Skeletal muscle tissue (tissue), 3 donors: ENCODE measurements at regions not wholly inside any gene's neighbourhood (a gene's known extent, or its start where the extent isn't known, plus 50 kb on each side); places are given as distances from the start of the nearest gene placed in this dataset.
"Not testable (repeated sequence)": the region's sequence is repeated elsewhere in the genome, so short reads cannot be mapped to it uniquely, and the experiment has no call there.

ENCODE experiments used
- H3K27ac ChIP-seq: one replicate; pipeline ENCODE4 v1.7.0; 2013; ENCODE audit warnings: mild to moderate bottlenecking, low read depth, low read length, inconsistent platforms
- H3K27me3 ChIP-seq, 3 donors: one replicate each; pipeline ENCODE4 v1.7.0; 2013; ENCODE audit warnings: low read length in 3 of 3; ENCODE audit not compliant: control insufficient read depth in 3 of 3, insufficient read depth in 3 of 3
- H3K36me3 ChIP-seq, 3 donors: one replicate each; pipeline ENCODE4 v1.7.0; 2013; ENCODE audit warnings: low read length in 3 of 3; ENCODE audit not compliant: control insufficient read depth in 3 of 3, insufficient read depth in 3 of 3
- H3K4me1 ChIP-seq, 3 donors: one replicate each; pipeline ENCODE4 v1.7.0; 2013; ENCODE audit warnings: low read length in 3 of 3, mild to moderate bottlenecking in 3 of 3; ENCODE audit not compliant: control insufficient read depth in 3 of 3, insufficient read depth in 3 of 3
- H3K4me3 ChIP-seq, 3 donors: one replicate each; pipeline ENCODE4 v1.7.0; 2013; ENCODE audit warnings: low read length in 3 of 3
- H3K9ac ChIP-seq, 3 donors: one replicate each; pipeline ENCODE4 v1.7.0; 2013; ENCODE audit warnings: low read length in 3 of 3, mild to moderate bottlenecking in 3 of 3, moderate library complexity in 2 of 3, low read depth in 1 of 3
- H3K9me3 ChIP-seq, 3 donors: one replicate each; pipeline ENCODE4 v1.7.0; 2013; ENCODE audit warnings: low read length in 3 of 3; ENCODE audit not compliant: control insufficient read depth in 3 of 3
- donor health status: Osteomylitis.

DNA sequence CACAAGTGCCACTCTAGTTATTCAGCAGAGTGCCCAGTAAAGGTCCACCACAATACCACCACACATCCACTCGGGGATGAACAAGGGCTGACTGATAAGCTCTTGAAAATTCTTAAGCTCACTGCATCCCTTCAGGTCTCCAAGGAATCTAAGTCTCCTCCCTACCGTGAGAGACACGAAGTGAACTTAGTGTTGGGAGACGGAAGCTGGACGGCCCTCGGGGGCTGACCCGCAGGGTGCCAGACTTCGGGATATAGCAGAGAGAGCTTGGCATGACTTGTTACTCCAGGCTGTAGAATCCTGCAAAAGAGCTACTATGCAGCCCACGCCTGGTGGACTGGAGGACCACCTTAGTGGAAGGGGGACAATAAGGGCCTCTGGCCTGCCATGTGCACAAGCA, 75.1 kb downstream of the LYZL1 start:
- H3K9me3 ChIP-seq, H3K27ac ChIP-seq, H3K9ac ChIP-seq, H3K36me3 ChIP-seq, H3K27me3 ChIP-seq, H3K4me3 ChIP-seq, H3K4me1 ChIP-seq: not testable (repeated sequence)

DNA sequence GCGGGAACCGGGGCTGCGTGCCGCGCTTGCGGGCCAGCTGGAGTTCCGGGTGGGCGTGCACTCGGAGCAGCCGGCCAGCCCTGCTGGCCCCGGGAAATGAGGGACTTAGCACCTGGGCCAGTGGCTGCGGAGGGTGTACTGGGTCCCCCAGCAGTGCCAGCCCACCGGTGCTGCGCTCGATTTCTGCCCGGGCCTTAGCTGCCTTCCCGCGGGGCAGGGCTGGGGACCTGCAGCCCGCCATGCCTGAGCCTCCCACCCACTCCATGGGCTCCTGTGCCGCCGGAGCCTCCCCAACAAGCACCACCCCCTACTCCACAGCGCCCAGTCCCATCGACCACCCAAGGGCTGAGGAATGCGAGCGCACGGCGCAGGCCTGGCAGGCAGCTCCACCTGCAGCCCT, 77.3 kb downstream of the LYZL1 start:
- not testable (repeated sequence) for H3K27me3 ChIP-seq, H3K27ac ChIP-seq, H3K4me3 ChIP-seq, H3K9me3 ChIP-seq, H3K36me3 ChIP-seq, H3K9ac ChIP-seq
- peaks cover 11 to 18% (median 16%) of the 10 kb centered on the region in 3 donors for H3K4me1 ChIP-seq

DNA sequence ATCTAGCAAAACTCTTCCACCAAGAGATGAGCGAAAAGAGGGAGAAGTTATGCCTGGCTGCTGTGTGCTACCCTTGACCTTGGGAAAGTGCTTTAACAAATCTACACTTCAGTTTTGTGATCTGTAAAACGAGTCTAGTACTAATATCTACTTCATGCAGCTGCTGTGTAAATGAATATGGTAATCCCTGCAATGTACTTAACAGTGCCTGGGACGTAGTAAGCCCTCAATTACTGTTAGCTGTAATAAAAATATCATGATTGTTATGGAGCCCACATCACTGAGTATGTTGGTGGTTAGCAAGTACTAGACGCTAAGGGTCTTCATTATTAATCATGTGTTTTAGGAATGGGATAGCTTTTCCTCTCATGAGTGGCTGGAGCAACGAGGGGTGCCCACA, 80.5 kb downstream of the LYZL1 start:
- no peak overlapping the region for H3K9ac ChIP-seq
- no peaks in the 10 kb centered on the region for H3K9me3 ChIP-seq
- peak overlapping the region in 1 of 3 donors; percentile 22 for H3K4me3 ChIP-seq

DNA sequence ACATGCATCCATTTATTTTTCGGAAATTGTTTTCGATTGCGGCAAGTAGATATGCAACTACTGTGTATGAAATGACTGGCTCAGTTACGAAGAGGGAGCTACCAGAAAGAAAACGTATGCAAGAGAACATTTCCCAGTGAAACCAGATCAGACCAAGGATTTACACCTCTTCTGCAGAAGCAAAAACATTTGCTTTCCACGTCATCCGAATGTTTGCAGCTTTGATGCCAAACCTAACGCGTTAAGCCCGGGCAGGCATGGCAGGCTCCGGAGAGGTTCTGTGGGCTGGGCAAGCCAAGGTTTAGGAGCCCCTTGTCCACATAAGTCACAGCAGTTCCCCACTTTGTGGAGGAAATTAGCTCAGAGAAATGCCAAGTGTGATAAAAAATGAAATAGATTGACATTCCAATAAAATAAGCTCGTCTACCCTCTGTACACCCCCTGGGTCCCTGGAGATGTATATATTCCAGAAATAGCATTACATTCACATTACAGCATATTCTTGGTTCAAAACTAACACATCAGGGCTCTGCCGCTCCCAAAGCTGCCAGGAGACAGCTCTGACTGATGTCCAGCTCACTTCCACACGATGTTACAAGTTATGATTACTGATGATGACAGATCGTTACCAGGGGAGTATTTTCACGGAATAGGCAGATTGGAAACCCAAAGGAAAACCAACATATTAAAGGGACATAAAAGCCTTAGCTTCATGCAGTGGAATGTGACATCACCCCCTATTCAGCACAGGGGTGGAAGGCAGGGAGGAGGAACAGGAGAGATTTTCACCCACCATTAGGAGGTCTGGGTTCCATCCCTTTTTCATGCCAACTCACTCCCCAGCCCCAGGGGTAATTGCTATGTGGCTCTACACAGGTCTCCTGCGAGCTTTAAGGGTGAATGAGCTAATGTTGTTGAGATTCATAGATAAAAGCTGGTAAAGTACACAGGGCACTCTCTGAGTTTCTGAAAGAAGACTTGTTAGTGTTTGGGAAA, 81.5 kb downstream of the LYZL1 start:
- peaks cover 0 to 6% (median 4%) of the 10 kb centered on the region in 3 donors for H3K27me3 ChIP-seq
- no peaks in the 10 kb centered on the region for H3K36me3 ChIP-seq
- no peaks in the 10 kb centered on the region for H3K9me3 ChIP-seq
- H3K27ac ChIP-seq = no peak overlapping the region
- peak overlapping the region; percentile 4 to 51 (median 22) for H3K4me3 ChIP-seq
- peaks cover 11 to 18% (median 16%) of the 10 kb centered on the region in 3 donors for H3K4me1 ChIP-seq
- peak overlapping the region in 2 of 3 donors; percentile 3 to 15 for H3K9ac ChIP-seq

More for the DNA sequence above, 80.5 kb downstream of the LYZL1 start:
- H3K4me1 ChIP-seq = peaks cover 11 to 18% (median 16%) of the 10 kb centered on the region in 3 donors
- no peak overlapping the region for H3K27ac ChIP-seq
- no peaks in the 10 kb centered on the region for H3K36me3 ChIP-seq
- peaks cover 0 to 6% (median 4%) of the 10 kb centered on the region in 3 donors for H3K27me3 ChIP-seq

DNA sequence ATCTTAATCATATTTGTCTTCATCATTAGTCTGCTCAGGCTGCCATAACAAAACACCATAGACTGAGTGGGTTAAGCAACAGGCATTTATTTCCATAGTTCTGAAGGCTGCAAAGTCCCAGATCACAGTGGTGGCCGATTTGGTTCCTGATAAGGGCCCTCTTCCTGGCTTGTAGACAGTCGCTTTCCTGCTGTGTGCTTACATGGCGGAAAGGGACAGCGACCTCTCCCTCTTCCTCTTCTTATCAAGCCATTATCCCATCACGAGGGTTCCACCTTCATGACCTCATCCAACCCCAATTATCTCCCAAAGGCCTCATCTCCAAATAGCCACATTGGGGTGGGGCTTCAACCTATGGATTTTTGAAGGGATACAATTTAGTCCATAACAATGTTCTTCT, 84.0 kb downstream of the LYZL1 start:
- no peak overlapping the region for H3K4me3 ChIP-seq
- H3K27me3 ChIP-seq = peaks cover 0 to 6% (median 4%) of the 10 kb centered on the region in 3 donors
- peaks cover 11 to 18% (median 16%) of the 10 kb centered on the region in 3 donors for H3K4me1 ChIP-seq
- H3K27ac ChIP-seq = no peak overlapping the region
- H3K9me3 ChIP-seq = no peaks in the 10 kb centered on the region
- no peak overlapping the region for H3K9ac ChIP-seq
- no peaks in the 10 kb centered on the region for H3K36me3 ChIP-seq

DNA sequence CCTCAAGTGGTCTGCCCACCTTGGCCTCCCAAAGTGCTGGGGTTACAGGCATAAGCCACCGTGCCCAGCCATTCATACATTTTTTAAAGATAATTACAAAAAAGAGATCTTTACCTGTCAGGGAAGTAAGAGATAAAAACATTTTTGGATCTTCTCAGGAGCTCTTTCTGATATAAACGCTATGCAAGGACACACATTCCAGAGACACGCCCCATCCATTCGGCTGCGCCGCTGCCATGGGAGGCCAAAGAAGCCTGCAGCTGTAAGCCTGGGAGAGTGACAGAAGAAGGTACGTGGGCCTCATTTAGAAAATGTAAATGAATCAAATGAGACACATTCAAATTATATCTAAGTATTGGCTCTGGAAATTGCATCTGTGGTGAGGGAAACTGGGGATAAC, 85.3 kb downstream of the LYZL1 start:
- Histone ChIP-seq H3K36me3 (no peaks in the 10 kb centered on the region), H3K4me1 (peaks cover 11 to 18% (median 16%) of the 10 kb centered on the region in 3 donors), H3K27ac (no peak overlapping the region), H3K27me3 (peaks cover 0 to 4% (median 2%) of the 10 kb centered on the region in 3 donors), H3K9me3 (no peaks in the 10 kb centered on the region), H3K9ac (no peak overlapping the region), H3K4me3 (no peak overlapping the region)

DNA sequence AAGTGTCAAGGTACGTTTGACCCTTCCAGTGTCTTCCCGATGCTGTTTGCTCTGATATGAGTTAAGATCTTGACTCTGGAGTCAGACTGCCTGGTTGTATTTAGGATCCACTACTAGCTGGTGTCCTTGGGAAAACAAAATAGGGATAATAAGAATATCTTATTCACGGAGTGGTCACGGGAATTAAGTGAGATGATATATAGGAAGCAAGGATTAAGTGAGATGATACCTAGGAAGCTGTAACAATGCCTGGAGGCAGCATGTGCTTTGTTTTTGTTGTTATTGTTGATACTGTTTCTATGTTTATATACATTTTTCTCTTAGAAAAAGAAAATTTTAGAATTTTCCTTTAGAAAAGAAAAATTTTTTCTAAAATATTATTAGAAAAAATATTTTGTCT, 87.0 kb downstream of the LYZL1 start:
- no peaks in the 10 kb centered on the region for H3K36me3 ChIP-seq
- no peaks in the 10 kb centered on the region for H3K9me3 ChIP-seq
- no peak overlapping the region for H3K9ac ChIP-seq
- H3K4me1 ChIP-seq = peaks cover 0 to under 1% (median under 1%) of the 10 kb centered on the region in 3 donors
- H3K4me3 ChIP-seq = no peak overlapping the region
- H3K27me3 ChIP-seq = no peaks in the 10 kb centered on the region
- H3K27ac ChIP-seq = no peak overlapping the region

DNA sequence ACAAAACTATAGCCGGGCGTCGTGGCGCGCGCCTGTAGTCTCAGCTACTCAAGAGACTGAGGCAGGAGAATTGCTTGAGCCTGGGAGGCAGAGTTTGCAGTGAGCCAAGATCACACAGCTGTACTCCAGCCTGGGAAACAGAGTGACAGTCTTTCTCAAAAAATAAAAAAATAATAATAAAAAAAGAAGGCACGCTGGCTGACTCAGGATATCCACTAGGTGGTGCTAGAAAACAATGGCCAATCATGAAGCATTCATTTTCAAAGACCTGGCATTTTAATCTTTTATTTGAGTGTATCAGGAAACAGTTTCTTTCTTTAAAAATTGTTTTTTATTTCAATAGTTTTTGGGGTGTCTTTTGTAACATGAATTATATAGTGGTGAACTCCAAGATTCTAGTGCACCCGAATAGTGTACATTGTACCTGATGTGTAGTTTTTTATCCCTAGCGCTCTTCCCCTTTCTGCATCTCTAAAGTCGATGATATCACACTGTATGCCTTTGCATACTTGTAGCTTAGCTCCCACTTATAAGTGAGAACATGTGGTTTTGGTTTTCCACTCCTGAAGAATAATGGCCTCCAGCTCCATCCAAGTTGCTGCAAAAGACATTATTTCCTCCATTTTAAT, 88.6 kb downstream of the LYZL1 start:
- Histone ChIP-seq H3K27me3 (no peaks in the 10 kb centered on the region), H3K4me1 (no peaks in the 10 kb centered on the region), H3K9ac (no peak overlapping the region), H3K4me3 (no peak overlapping the region), H3K9me3 (no peaks in the 10 kb centered on the region), H3K36me3 (no peaks in the 10 kb centered on the region), H3K27ac (no peak overlapping the region)

DNA sequence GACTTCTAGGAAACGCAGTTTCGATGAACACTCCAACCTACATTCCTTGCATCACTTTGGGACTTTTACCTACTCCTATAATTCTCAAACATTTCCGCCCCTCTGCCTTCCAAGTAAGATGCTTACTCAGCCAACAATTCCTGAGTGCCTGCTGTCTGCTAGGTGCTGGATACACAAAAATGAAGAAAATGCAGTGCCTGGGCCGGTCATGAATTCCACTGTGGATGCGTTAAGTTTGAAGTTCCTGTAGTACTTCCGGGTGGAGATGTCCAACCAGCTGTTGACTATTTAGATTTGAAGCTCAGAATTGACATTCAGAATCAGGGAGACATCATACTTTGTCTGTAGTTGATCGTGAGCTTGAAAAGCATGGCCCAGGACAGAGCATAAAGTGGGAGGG, 89.2 kb downstream of the LYZL1 start:
- no peak overlapping the region for H3K27ac ChIP-seq
- no peak overlapping the region for H3K4me3 ChIP-seq
- no peaks in the 10 kb centered on the region for H3K27me3 ChIP-seq
- H3K36me3 ChIP-seq = no peaks in the 10 kb centered on the region
- H3K9me3 ChIP-seq = no peaks in the 10 kb centered on the region
- no peak overlapping the region for H3K9ac ChIP-seq
- H3K4me1 ChIP-seq = no peaks in the 10 kb centered on the region

DNA sequence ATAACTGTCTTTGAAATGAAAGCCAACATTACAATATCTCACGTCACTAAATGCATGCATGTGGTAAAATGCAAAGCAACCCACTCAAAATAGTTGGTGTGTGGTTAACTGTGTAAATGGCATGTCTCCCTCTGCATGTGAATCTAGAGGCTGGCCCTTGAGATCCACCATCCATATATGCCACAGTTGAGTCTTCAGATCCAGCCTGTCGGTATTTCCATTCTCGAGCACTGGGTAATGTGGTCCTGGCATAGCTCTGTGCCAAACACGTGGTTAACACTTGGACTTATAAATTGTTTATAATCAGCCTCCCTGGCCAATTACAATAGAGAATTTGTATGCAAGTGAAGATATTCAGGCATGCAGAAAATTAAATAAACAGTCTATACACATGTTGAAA, 90.3 kb downstream of the LYZL1 start:
- H3K9ac ChIP-seq = no peak overlapping the region
- no peaks in the 10 kb centered on the region for H3K4me1 ChIP-seq
- H3K36me3 ChIP-seq = no peaks in the 10 kb centered on the region
- H3K27ac ChIP-seq = no peak overlapping the region
- H3K27me3 ChIP-seq = peaks cover 0 to 2% (median 0%) of the 10 kb centered on the region in 3 donors
- no peaks in the 10 kb centered on the region for H3K9me3 ChIP-seq
- H3K4me3 ChIP-seq = no peak overlapping the region
